Motor neuron (in vitro differentiated cells): ENCODE measurements at regions not wholly inside any gene's neighbourhood (a gene's known extent, or its start where the extent isn't known, plus 50 kb on each side); places are given as distances from the start of the nearest gene placed in this dataset.
"Not testable (repeated sequence)": the region's sequence is repeated elsewhere in the genome, so short reads cannot be mapped to it uniquely, and the experiment has no call there.

Experiments used
- ATAC-seq, 8 experiments: fragments of 200-7000 bp; cut with Tn5 transposase; replicated peaks in 6 of 8; 2 replicates each; pipeline ENCODE4 v1.8.0; 2021; ENCODE audit warnings: mild to moderate bottlenecking in 8 of 8, moderate library complexity in 8 of 8
- H3K27ac ChIP-seq, 2 donors: fragments of 250-450 bp; sonication (Bioruptor Pico); 2 replicates each; pipeline ENCODE4 v1.9.0; 2021; ENCODE audit warnings: antibody characterized with exemption in 2 of 2, mild to moderate bottlenecking in 2 of 2, moderate library complexity in 1 of 2
- H3K4me1 ChIP-seq, 2 donors: fragments of 250-450 bp; sonication (Bioruptor Pico); replicated peaks in 1 of 2; 2 replicates each; pipeline ENCODE4 v1.6.1; 2021; ENCODE audit warnings: antibody characterized with exemption in 2 of 2, mild to moderate bottlenecking in 2 of 2, moderate library complexity in 1 of 2
- H3K4me3 ChIP-seq, 5 donors: fragments of 250-450 bp; sonication (Bioruptor Pico); 2 replicates each; pipeline ENCODE4 v1.9.0; 2021; ENCODE audit warnings: antibody characterized with exemption in 5 of 5, mild to moderate bottlenecking in 5 of 5, moderate library complexity in 4 of 5
- WGBS, 10 experiments: fragments of 450-650 bp; shearing (Covaris generic); methylation state at CpG; one replicate each; pipeline ENCODE4 v1.0.0; 2022; 5-methylcytosine and 5-hydroxymethylcytosine counted together
- in situ Hi-C, 9 experiments: fragments of 400-800 bp; cut with MboI; loops; one replicate each; pipeline ENCODE4 v1.15.0; 2021; ENCODE audit warnings: low sequenced_read_pairs in 9 of 9, low pct_unique_long_range_greater_than_20kb in 2 of 9; ENCODE audit not compliant: unreplicated experiment in 9 of 9

GRCh38 chr1:79726321-79726720 lies 719.8 kb upstream of the ADGRL4 start:
- in situ Hi-C loops: no loop called here
- Histone ChIP-seq H3K27ac (no peak overlapping the region), H3K4me3 (no peak overlapping the region), H3K4me1 (no peaks in the 10 kb centered on the region)
- no peak for ATAC-seq
- 0 to 86% (median 44%) methylated on average over 1 to 2 of the region's 2 CpGs; no CpG with 5 or more reads in 1 of the 10 experiments for WGBS, 10 experiments

- H3K27ac ChIP-seq: no peak overlapping the region
- ATAC-seq: peak in 7 of 8 experiments; percentile 58 to 99 (median 66)
- H3K4me1 ChIP-seq: peaks cover 0 to 2% of the 10 kb centered on the region in 2 donors
- no peak overlapping the region for H3K4me3 ChIP-seq
- in situ Hi-C loops: no loop called here
Observed at GRCh38 chr1:79716447-79716846, 709.9 kb upstream of the ADGRL4 start.

GRCh38 chr1:79714664-79715063 lies 708.1 kb upstream of the ADGRL4 start:
- no peak for ATAC-seq
- in situ Hi-C loops: no loop called here
- Histone ChIP-seq H3K4me3 (no peak overlapping the region), H3K4me1 (peaks cover 0 to 2% of the 10 kb centered on the region in 2 donors), H3K27ac (no peak overlapping the region)

- in situ Hi-C loops: no loop called here
- Histone ChIP-seq H3K4me1 (peaks cover 0 to 2% of the 10 kb centered on the region in 2 donors), H3K27ac (no peak overlapping the region), H3K4me3 (no peak overlapping the region)
- WGBS, 10 experiments: 31 to 93% (median 68%) methylated on average over 2 to 3 of the region's 3 CpGs
- peak in 2 of 8 experiments; percentile 41 to 74 for ATAC-seq
Observed at GRCh38 chr1:79711001-79711431, 704.5 kb upstream of the ADGRL4 start.

GRCh38 chr1:79708646-79709265 lies 702.2 kb upstream of the ADGRL4 start:
- H3K4me1 ChIP-seq: no peaks in the 10 kb centered on the region
- WGBS, 10 experiments: 17 to 100% (median 91%) methylated on average over 1 of the region's 1 CpG; no CpG with 5 or more reads in 1 of the 10 experiments
- no peak overlapping the region for H3K27ac ChIP-seq
- ATAC-seq: no peak
- H3K4me3 ChIP-seq: no peak overlapping the region
- in situ Hi-C loops: no loop called here

GRCh38 chr1:79705218-79705617 lies 698.7 kb upstream of the ADGRL4 start:
- no peak for ATAC-seq
- in situ Hi-C loops: no loop called here
- WGBS, 10 experiments: 59 to 100% (median 95%) methylated on average over 1 to 2 of the region's 2 CpGs; no CpG with 5 or more reads in 1 of the 10 experiments
- Histone ChIP-seq H3K4me1 (no peaks in the 10 kb centered on the region), H3K27ac (no peak overlapping the region), H3K4me3 (no peak overlapping the region)

- WGBS, 10 experiments: 0 to 100% (median 92%) methylated on average over 1 of the region's 1 CpG; no CpG with 5 or more reads in 1 of the 10 experiments
- H3K27ac ChIP-seq: no peak overlapping the region
- no peaks in the 10 kb centered on the region for H3K4me1 ChIP-seq
- H3K4me3 ChIP-seq: no peak overlapping the region
- in situ Hi-C loops: no loop called here
- ATAC-seq: no peak
Observed at GRCh38 chr1:79704067-79704466, 697.5 kb upstream of the ADGRL4 start.

GRCh38 chr1:79702336-79702999 lies 695.9 kb upstream of the ADGRL4 start:
- H3K27ac ChIP-seq, ATAC-seq, H3K4me1 ChIP-seq, H3K4me3 ChIP-seq, in situ Hi-C loops: not testable (repeated sequence)
- WGBS, 10 experiments: 0 to 60% (median 48%) methylated on average over 2 to 3 of the region's 4 CpGs; no CpG with 5 or more reads in 4 of the 10 experiments

GRCh38 chr1:79695138-79695537 lies 688.6 kb upstream of the ADGRL4 start:
- in situ Hi-C loops: no loop called here
- Histone ChIP-seq H3K4me3 (no peak overlapping the region), H3K27ac (no peak overlapping the region), H3K4me1 (peaks cover 0 to 4% of the 10 kb centered on the region in 2 donors)
- no peak for ATAC-seq

GRCh38 chr1:79694241-79694640 lies 687.7 kb upstream of the ADGRL4 start:
- no peak for ATAC-seq
- in situ Hi-C loops: no loop called here
- Histone ChIP-seq H3K4me1 (peaks cover 0 to 4% of the 10 kb centered on the region in 2 donors), H3K27ac (no peak overlapping the region), H3K4me3 (no peak overlapping the region)
- WGBS, 10 experiments: 0 to 86% (median 22%) methylated on average over 1 of the region's 1 CpG; no CpG with 5 or more reads in 3 of the 10 experiments

GRCh38 chr1:79693441-79694114 lies 687.0 kb upstream of the ADGRL4 start:
- in situ Hi-C loops: no loop called here
- WGBS, 10 experiments: 0 to 90% (median 59%) methylated on average over 1 to 2 of the region's 2 CpGs
- Histone ChIP-seq H3K4me3 (no peak overlapping the region), H3K27ac (no peak overlapping the region), H3K4me1 (peaks cover 0 to 4% of the 10 kb centered on the region in 2 donors)
- peak in 3 of 8 experiments; percentile 75 to 97 (median 92) for ATAC-seq

GRCh38 chr1:79692519-79692918 lies 686.0 kb upstream of the ADGRL4 start:
- Histone ChIP-seq H3K4me3 (no peak overlapping the region), H3K4me1 (peaks cover 0 to 4% of the 10 kb centered on the region in 2 donors), H3K27ac (no peak overlapping the region)
- ATAC-seq: no peak
- in situ Hi-C loops: no loop called here

- Histone ChIP-seq H3K4me3 (no peak overlapping the region), H3K27ac (no peak overlapping the region), H3K4me1 (no peaks in the 10 kb centered on the region)
- no peak for ATAC-seq
- WGBS, 10 experiments: 40 to 100% (median 89%) methylated on average over 1 to 2 of the region's 2 CpGs; no CpG with 5 or more reads in 1 of the 10 experiments
- in situ Hi-C loops: no loop called here
Observed at GRCh38 chr1:79688932-79689331, 682.4 kb upstream of the ADGRL4 start.
